SIG-M5 (cell line): ENCODE measurements at regions not wholly inside any gene's neighbourhood (a gene's known extent, or its start where the extent isn't known, plus 50 kb on each side); places are given as distances from the start of the nearest gene placed in this dataset.
"Not testable (repeated sequence)": the region's sequence is repeated elsewhere in the genome, so short reads cannot be mapped to it uniquely, and the experiment has no call there.

ENCODE experiments used
- DNase-seq: peaks from one replicate; lab custom pipeline; 2025; lab: John Stamatoyannopoulos, UW

- not testable (repeated sequence) for DNase-seq
Measured at GRCh38 chr2:66242888-66243287, 192.0 kb upstream of the MEIS1 start.

- no peak for DNase-seq
Measured at GRCh38 chr2:66242099-66242789, 192.7 kb upstream of the MEIS1 start.

DNA sequence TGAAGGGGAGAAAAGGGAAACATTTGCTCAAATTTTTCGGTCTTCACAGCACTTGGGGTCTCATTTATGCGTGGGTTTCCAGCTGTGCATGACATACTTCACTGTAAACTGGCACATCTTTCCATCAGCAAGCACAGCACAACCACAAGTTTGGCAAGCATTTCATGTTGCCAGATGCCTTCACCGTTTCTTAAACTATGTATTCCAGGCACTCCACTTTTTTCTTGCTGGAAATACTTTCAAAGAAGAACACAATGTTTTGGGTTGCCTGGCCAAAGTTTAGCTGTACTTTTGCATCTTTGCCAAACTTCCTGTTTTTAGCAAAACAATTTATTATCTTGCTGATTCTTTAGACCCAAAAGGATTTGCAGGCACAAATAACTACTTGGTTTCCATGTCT is 194.6 kb upstream of the MEIS1 start:
- no peak for DNase-seq

DNA sequence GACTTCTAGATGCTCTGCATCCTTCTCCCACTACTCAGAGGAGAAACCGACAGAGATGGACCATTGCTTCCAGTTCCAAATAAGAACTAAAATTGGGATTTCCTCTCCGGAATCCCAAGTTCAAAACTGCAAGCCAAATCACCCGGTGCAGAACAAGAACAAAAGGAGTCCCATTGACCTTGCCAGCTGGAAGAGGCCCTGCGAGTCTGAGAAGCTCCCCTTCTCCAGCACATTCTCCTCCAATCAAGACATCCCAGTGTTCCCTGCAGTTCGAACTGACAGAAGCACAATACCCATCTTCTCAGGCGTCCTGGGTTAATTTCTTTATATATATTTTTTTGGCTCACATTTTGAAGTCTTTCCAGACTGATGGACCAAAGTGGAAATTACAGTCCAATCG is 195.3 kb upstream of the MEIS1 start:
- no peak for DNase-seq

GRCh38 chr2:66237803-66238379 is 197.0 kb upstream of the MEIS1 start:
- no peak for DNase-seq

DNA sequence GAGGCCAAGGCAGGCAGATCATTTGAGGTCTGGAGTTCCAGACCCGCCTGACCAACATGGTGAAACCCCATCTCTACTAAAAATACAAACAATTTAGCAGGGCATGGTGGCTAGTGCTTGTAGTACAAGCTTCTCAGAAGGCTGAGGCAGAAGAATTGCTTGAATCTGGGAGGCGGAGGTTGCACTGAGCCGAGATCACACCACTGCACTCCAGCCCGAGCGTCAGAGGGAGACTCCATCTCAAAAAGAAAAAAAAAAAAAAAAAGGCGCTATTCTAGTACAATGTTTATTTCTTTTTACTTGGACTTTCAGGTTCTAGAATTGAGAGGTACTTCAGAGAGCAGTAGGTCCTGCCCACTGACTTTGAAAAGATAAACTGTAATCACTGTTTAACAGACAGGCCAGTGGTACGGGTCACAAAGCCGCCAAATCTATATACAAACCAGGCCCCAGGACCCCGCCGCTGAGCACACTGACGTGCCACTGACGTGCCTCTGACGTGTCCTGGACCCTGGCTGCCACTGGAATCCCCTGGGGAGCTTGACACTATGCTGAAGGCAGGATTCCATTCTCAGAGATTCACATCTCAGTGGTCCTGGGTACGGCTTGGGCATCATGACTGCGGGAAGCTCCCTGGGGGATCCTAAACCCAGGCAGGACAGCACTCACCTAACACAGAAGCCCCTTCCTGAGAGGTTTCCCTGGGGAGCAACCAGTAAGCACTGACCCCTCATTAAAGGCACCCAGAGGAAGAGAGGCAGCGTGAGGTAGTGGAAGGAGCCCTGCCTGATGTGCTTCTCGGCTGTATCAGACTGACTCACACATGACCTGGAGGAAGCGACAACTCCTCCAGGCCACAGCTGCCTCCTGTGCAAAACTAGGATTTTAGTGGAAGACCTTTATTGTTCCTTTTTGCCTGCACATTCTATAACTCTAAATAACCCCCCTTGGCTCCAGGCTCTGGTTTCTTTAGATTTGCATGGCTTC is 197.8 kb upstream of the MEIS1 start:
- no peak for DNase-seq

DNA sequence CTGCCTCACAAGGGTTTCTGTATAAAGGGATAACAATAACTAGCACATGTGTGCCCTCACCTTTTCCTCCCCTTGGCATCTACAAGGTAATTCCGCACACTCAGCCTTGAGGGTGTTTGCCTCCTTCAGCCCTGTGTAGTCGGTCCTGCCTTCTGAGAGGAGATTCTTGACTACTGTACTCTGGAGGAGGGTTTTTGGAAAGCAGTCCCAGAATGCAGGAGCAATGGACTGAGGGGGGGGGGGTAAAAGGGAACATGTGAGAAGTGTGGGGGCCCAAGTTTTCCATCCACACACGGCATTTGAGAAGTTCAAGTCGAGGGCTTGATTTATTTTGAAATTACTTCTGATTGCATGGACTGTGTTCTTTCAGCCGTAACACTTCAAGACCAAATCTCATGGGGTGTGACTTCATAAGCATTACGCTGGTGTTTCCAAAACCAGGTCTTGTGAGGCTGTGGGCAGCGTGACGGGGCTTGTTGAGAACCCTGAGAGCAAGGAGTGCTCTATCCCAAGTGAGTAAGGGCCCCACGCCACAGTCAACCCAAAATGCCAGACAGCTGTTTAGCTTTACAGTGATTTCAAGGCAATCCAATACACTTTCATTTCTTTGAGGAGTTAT is 198.7 kb upstream of the MEIS1 start:
- DNase-seq, result no peak

GRCh38 chr2:66235428-66235827 is 199.5 kb upstream of the MEIS1 start:
- no peak for DNase-seq

DNA sequence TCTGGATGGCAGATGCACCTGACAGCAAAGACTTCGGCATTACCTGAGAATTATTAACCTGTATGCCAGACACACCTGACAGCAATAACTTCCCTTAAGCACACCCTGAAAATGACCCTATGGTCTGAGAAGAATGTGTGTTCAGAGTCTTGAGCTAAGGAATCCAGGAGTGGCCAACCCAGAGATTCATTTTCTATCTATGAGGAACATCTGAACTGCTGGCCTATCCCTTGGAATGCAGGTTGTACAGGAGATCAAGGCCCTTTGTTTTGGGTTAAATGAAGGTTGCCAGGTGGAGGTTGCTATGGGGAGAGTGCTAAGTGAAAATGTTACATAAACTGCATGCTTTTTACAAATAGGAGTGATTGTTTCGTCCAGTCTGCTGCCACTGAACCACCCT is 200.9 kb upstream of the MEIS1 start:
- DNase-seq, result no peak

DNA sequence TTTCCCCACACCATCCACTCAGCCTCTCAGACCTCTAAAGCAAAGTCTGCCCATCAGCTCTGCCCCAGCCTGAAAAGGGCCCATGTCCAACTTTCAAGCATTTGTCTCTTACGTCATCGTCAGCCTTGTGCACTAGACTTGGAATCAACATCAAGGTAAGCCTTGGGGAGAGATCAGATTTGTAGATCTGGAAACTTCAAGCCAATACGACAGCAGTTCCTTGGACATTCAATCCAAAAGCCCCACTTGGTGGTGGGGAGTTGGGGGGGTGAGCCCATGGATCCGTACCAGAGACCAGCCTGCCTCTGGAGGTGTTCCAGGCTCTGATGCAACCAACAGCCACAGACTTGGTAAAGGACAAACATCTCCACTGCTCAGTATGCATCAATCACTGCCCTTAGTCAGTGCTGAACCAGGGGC is 206.8 kb upstream of the MEIS1 start:
- no peak for DNase-seq

GRCh38 chr2:66217039-66217585 is 217.8 kb upstream of the MEIS1 start:
- no peak for DNase-seq

- DNase-seq, result no peak
Measured at GRCh38 chr2:66212749-66213148, 222.2 kb upstream of the MEIS1 start.

DNA sequence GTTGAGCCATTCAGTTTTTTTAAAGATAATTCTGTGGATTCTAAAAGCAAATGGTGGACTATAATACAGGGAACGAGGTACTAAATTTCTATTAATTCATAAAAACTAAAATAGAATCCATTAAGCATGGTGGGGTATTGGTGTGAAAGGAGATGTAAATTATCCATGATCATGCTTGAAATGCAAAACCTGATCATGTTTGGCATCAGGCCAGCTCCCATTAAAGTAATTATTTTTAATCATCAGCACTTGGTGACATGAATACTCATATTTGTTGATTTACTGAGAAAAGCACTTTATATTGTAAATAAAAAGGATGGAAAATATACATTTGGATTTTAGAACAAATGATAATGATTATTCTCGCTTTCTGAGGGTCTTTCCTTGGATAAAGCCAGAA is 232.3 kb upstream of the MEIS1 start:
- DNase-seq, result no peak

DNA sequence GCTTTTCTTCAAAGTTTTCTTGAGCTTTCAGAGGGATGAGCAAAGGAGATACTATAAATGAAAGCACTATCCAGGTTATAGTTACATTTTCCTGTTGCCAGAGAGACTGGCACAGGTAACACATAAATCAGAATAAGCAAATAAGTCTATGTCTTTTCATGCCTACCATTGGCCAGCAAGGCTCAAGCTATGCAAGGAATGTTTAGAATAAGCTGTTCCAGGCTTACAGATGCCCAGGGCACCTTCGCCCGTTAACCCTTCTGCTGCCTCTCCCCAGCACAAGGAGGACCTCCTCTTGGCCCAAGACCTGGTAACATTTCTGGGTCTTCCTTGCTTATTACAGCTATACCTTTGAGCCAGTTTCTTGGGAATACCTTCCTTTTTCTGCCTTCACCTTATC is 233.7 kb upstream of the MEIS1 start:
- no peak for DNase-seq

- DNase-seq, result no peak
Measured at GRCh38 chr2:66198873-66199272, 236.1 kb upstream of the MEIS1 start.

DNA sequence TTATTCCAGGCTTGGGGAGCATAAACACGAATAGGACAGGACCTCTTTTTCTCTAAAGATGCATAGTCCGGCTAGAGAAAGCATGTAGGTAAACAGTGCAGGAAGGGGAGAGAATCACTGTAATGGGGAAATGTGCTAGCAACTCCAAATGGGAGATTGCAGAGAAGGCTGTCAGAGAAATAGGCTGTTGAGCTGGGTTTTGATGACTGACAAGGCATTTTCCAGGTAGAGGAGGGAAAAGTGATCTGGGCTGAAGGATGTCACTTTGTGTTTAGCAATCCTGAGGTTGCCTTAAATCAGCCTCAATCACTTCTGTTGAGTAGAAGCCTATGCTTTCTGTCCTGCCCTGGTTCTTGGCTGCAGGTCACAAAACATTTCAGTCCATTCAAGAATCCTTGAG is 242.0 kb upstream of the MEIS1 start:
- DNase-seq, result no peak

- DNase-seq, result no peak
Measured at GRCh38 chr2:66191311-66191710, 243.6 kb upstream of the MEIS1 start.

DNA sequence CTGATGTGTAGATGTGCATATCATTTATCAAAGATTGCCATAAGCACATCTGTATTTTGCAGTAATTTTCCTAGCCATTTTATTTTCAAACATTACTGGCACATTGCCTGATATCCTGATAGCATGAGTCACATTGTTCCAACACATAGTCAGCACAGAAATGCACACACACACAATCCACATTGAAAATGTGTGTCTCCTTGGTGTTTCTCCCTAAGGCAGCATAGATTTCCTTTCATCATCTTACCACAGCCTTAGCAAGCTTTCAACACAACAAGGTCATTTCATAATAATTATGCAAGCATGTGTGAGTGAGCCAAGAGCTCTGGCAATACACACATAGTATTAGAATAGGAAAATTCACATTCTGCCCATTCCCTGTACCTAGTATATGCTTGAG is 245.4 kb upstream of the MEIS1 start:
- no peak for DNase-seq

GRCh38 chr2:66186537-66186936 is 248.4 kb upstream of the MEIS1 start:
- no peak for DNase-seq

DNA sequence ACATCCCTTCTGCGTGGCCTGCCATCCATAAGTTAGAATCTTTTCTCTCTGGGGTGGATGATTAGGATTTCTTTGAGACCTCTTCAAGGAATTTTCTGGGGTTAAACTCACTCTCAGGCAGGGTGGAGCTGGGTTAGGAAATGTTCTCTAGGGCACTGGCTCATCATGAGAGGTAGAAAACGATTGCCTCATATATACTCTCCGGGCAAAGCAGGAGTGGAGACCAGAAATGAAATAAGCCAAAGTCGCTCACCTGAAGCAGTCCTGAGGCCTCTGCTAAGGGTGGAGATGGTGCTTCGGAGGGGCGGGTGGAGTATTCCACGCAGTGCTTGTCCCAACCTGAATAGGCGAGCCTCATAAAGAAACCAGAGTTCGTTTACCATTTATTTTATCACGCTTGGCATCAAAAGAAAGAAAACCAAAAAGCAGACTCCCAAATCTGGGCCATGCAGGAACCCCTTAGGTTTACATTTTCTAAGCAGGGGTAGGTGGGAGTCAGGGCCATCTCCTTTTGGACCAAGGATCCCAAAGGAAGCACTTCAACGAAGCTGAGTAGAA is 249.3 kb upstream of the MEIS1 start:
- DNase-seq, result no peak

DNA sequence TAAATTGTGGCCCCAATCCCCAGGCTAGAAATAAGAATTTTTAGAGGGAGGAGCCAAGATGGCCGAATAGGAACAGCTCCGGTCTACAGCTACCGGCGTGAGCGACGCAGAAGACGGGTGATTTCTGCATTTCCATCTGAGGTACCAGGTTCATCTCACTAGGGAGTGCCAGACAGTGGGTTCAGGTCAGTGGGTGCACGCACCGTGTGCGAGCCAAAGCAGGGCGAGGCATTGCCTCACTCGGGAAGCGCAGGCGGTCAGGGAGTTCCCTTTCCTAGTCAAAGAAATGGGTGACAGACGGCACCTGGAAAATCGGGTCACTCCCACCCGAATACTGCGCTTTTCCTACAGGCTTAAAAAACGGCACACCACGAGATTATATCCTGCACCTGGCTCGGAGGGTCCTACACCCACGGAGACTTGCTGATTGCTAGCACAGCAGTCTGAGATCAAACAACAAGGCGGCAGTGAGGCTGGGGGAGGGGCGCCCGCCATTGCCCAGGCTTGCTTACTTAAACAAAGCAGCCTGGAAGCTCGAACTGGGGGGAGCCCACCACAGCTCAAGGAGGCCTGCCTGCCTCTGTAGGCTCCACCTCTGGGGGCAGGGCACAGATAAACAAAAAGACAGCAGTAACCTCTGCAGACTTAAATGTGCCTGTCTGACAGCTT is 257.7 kb upstream of the MEIS1 start:
- not testable (repeated sequence) for DNase-seq
